ACC112 (cell line): ENCODE measurements at regions not wholly inside any gene's neighbourhood (a gene's known extent, or its start where the extent isn't known, plus 50 kb on each side); places are given as distances from the start of the nearest gene placed in this dataset.

Experiments
- H2AFZ ChIP-seq: fragments of 200-600 bp; sonication (generic); one replicate; pipeline ENCODE4 v1.6.0; 2017; ENCODE audit warnings: antibody characterized with exemption, low read length; ENCODE audit not compliant: unreplicated experiment
- H3K27ac ChIP-seq: fragments of 200-600 bp; sonication (generic); 2 replicates; pipeline ENCODE4 v1.5.1; 2014; ENCODE audit warnings: low read depth, mild to moderate bottlenecking, antibody characterized with exemption, low read length, moderate library complexity
- H3K27me3 ChIP-seq: fragments of 200-600 bp; sonication (generic); 2 replicates; pipeline ENCODE4 v1.6.1; 2014; ENCODE audit warnings: mild to moderate bottlenecking, antibody characterized with exemption, low read length, moderate library complexity, mixed read lengths; ENCODE audit not compliant: insufficient read depth
- H3K36me3 ChIP-seq: fragments of 200-600 bp; sonication (generic); 2 replicates; pipeline ENCODE4 v1.6.1; 2016; ENCODE audit warnings: mild to moderate bottlenecking, antibody characterized with exemption, low read length, moderate library complexity, mixed read lengths; ENCODE audit not compliant: insufficient read depth
- H3K4me1 ChIP-seq: fragments of 200-600 bp; sonication (generic); one replicate; pipeline ENCODE4 v1.6.1; 2016; ENCODE audit warnings: low read length, mixed read lengths; ENCODE audit not compliant: insufficient read depth, unreplicated experiment, control insufficient read depth
- H3K4me3 ChIP-seq: fragments of 200-600 bp; sonication (generic); 2 replicates; pipeline ENCODE4 v1.5.1; 2014; ENCODE audit warnings: mild to moderate bottlenecking, low read depth, low read length
- H3K79me2 ChIP-seq: fragments of 200-600 bp; sonication (generic); one replicate; pipeline ENCODE4 v1.6.0; 2016; ENCODE audit warnings: low read length; ENCODE audit not compliant: control insufficient read depth, unreplicated experiment, insufficient read depth

DNA sequence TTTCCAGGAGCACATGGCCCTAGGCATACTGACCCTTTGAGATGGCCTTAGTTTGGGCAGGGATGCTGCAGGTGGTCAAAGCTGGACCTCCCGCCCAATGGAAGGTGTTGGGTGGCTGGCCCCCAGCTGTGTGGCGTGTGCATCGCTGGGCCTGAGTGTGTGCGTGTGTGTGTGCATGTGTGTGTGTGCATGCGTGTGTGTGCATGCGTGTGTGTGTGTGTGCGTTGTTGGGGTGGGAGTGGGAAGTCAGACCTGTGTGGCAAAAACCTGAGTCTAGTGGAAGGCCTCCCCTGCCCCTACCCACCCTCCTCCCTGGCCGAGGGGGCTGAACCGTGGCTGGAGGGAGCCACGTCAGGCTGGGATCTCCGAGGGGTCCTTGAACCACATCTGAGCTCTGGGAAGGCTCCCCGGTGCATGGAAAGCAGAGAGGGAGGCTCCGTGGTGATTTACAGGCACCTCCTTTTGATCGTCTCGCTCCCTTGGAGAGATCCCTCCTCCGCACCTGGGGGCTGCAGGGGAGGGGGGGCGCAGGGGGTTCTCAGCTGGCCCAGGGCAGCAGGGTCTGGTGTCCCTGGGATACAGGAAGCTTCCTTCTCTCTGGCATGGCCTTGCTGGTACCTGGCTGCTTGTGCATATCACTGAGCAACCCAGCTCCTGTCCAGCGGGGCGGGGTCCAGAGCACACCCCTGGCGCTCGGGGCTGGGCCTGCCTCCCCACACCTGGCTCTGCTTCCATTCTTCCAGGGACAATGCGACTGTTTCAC is 124.7 kb upstream of the WNT4 start:
- no peak overlapping the region for H3K4me3 ChIP-seq
- H3K79me2 ChIP-seq, result no peaks in the 10 kb centered on the region
- peaks cover 39% of the 10 kb centered on the region for H3K27me3 ChIP-seq
- no peaks in the 10 kb centered on the region for H3K36me3 ChIP-seq
- no peak overlapping the region for H3K27ac ChIP-seq
- no peak overlapping the region for H2AFZ ChIP-seq
- no peaks in the 10 kb centered on the region for H3K4me1 ChIP-seq

GRCh38 chr1:22268327-22268726 is 125.4 kb upstream of the WNT4 start:
- Histone ChIP-seq H3K4me3 (no peak overlapping the region), H3K79me2 (no peaks in the 10 kb centered on the region), H3K27ac (no peak overlapping the region), H3K27me3 (peaks cover 33% of the 10 kb centered on the region), H3K4me1 (no peaks in the 10 kb centered on the region), H2AFZ (no peak overlapping the region), H3K36me3 (no peaks in the 10 kb centered on the region)

- no peaks in the 10 kb centered on the region for H3K79me2 ChIP-seq
- no peaks in the 10 kb centered on the region for H3K4me1 ChIP-seq
- H3K27me3 ChIP-seq, result peaks cover 35% of the 10 kb centered on the region
- H3K4me3 ChIP-seq, result no peak overlapping the region
- H2AFZ ChIP-seq, result no peak overlapping the region
- no peaks in the 10 kb centered on the region for H3K36me3 ChIP-seq
- H3K27ac ChIP-seq, result no peak overlapping the region
Observed at GRCh38 chr1:22271847-22272801, 129.2 kb upstream of the WNT4 start.

DNA sequence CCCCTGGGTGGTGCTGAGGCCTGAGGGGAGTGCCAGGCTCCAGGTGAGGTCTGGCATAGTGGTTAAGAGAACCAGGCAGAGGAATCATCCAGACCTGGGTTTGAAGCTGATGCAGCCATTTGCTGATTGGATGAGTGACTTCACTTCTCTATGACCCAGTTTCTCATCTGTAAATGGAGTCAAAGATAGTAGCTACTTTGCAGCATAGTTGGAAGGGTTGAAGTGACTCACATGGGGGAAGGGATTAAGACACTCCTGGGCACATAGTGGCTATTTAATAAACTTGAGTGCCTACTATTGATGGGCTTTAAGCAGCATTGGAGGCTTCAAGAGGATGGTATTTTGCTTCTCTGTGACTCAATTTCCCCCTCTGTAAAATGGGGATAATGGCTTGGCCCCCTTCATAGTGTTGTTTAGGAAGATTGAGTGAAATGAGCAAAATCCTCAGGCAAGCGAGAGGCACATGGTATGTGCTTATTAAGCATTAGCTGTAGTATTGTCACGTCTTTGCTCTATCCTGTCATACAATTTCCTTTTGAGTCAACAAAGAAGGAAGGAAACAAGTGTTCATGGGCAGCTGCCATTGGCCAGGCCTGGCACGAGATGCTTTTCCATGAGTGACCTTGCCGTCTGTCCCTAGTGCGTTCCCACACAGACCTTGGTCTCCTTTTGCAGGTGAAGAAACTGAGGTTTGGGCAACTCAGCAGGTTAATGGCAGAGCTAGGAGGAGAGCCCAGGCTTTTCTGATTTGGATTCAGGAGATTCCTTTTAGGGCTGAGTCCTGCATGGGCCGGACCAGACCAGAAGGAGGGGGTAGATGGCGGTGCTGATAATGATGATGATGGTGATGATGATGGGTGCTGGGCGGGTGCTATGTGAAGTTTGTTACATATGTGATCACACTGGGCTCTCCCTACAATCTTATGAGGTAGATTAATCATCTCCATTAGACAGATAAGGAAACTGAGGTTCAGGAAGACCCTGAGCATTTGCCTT is 131.1 kb upstream of the WNT4 start:
- no peaks in the 10 kb centered on the region for H3K36me3 ChIP-seq
- no peak overlapping the region for H3K4me3 ChIP-seq
- H3K27me3 ChIP-seq, result peaks cover 41% of the 10 kb centered on the region
- H3K4me1 ChIP-seq, result no peaks in the 10 kb centered on the region
- no peak overlapping the region for H2AFZ ChIP-seq
- H3K79me2 ChIP-seq, result no peaks in the 10 kb centered on the region
- no peak overlapping the region for H3K27ac ChIP-seq

DNA sequence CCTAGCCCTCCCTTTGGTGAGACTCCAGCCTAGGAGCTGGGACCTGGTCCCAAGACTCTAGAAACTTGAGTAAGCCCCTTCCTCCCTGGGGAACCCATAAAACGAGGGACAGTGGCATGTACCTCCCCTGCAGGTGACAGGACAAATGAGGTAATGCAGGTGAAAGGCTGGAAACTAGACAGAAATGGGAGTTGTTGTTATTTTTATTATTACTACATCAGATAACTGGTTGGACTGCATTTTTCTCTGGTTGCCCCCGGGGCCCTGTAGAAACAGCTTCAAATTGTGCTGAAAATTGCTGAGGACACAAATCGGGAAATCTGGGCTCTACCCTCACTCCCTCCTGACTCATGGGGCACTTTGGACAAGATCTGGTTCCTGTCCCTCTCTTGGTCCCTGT is 132.3 kb upstream of the WNT4 start:
- no peak overlapping the region for H2AFZ ChIP-seq
- H3K4me3 ChIP-seq, result no peak overlapping the region
- H3K27me3 ChIP-seq, result peaks cover 47% of the 10 kb centered on the region
- no peaks in the 10 kb centered on the region for H3K4me1 ChIP-seq
- no peak overlapping the region for H3K27ac ChIP-seq
- H3K79me2 ChIP-seq, result no peaks in the 10 kb centered on the region
- H3K36me3 ChIP-seq, result no peaks in the 10 kb centered on the region

- Histone ChIP-seq H3K27ac (no peak overlapping the region), H3K27me3 (peaks cover 46% of the 10 kb centered on the region)
Observed at GRCh38 chr1:22275626-22276395, 132.9 kb upstream of the WNT4 start.

GRCh38 chr1:22276396-22276748 is 133.5 kb upstream of the WNT4 start:
- no peak overlapping the region for H3K4me3 ChIP-seq
- H3K27ac ChIP-seq, result no peak overlapping the region
- H3K79me2 ChIP-seq, result no peaks in the 10 kb centered on the region
- no peaks in the 10 kb centered on the region for H3K36me3 ChIP-seq
- no peaks in the 10 kb centered on the region for H3K4me1 ChIP-seq
- peaks cover 45% of the 10 kb centered on the region for H3K27me3 ChIP-seq
- H2AFZ ChIP-seq, result no peak overlapping the region

More at GRCh38 chr1:22275626-22276395, 132.9 kb upstream of the WNT4 start:
- Histone ChIP-seq H3K4me3 (no peak overlapping the region), H3K79me2 (no peaks in the 10 kb centered on the region), H2AFZ (no peak overlapping the region), H3K36me3 (no peaks in the 10 kb centered on the region), H3K4me1 (no peaks in the 10 kb centered on the region)

DNA sequence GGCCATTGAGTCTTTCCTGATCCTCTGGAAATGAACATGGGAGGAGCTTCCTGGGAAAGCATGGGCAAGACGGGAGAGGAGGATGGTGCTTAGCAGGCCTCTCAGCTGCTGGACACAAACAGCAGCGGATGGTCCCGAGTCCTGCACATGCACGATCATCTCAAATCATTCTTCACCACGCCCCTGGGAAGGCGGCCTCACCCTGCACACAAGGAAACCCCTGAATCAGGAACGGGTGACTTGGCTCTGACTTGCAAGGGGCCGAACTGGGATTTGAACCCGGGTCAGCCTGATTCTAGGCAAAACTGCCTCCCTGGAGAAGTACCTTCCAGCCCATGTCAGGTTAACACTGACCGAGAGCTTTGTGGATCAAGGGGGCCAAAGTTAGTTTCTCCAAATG is 134.8 kb upstream of the WNT4 start:
- no peaks in the 10 kb centered on the region for H3K4me1 ChIP-seq
- no peak overlapping the region for H3K27ac ChIP-seq
- H3K27me3 ChIP-seq, result peaks cover 54% of the 10 kb centered on the region
- no peak overlapping the region for H2AFZ ChIP-seq
- no peaks in the 10 kb centered on the region for H3K36me3 ChIP-seq
- no peak overlapping the region for H3K4me3 ChIP-seq
- no peaks in the 10 kb centered on the region for H3K79me2 ChIP-seq

GRCh38 chr1:22279735-22280134 is 136.8 kb upstream of the WNT4 start:
- Histone ChIP-seq H3K27me3 (peaks cover 70% of the 10 kb centered on the region), H3K79me2 (no peaks in the 10 kb centered on the region)

More at GRCh38 chr1:22279735-22280134, 136.8 kb upstream of the WNT4 start:
- H2AFZ ChIP-seq, result no peak overlapping the region
- no peaks in the 10 kb centered on the region for H3K4me1 ChIP-seq
- H3K36me3 ChIP-seq, result no peaks in the 10 kb centered on the region
- H3K27ac ChIP-seq, result no peak overlapping the region
- no peak overlapping the region for H3K4me3 ChIP-seq
